Muscle of leg (tissue), 3 donors: ENCODE measurements at regions not wholly inside any gene's neighbourhood (a gene's known extent, or its start where the extent isn't known, plus 50 kb on each side); places are given as distances from the start of the nearest gene placed in this dataset.

Experiments
- DNase-seq: peaks from one replicate; pipeline ENCODE4 v3.0.0; 2013
- H3K27ac ChIP-seq: one replicate; pipeline ENCODE4 v1.5.1; 2013; ENCODE audit warnings: mild to moderate bottlenecking, low read length, control low read depth
- H3K27me3 ChIP-seq: one replicate; pipeline ENCODE4 v1.6.1; 2013; ENCODE audit warnings: low read length; ENCODE audit not compliant: control insufficient read depth, insufficient read depth
- H3K36me3 ChIP-seq: one replicate; pipeline ENCODE4 v1.6.1; 2013; ENCODE audit warnings: low read length; ENCODE audit not compliant: control insufficient read depth, insufficient read depth
- H3K4me1 ChIP-seq: one replicate; pipeline ENCODE4 v1.6.1; 2013; ENCODE audit warnings: low read length; ENCODE audit not compliant: control insufficient read depth, insufficient read depth
- H3K4me3 ChIP-seq: one replicate; pipeline ENCODE4 v1.5.1; 2013; ENCODE audit warnings: low read length, control low read depth
- H3K9me3 ChIP-seq: replicated peaks from 2 replicates; pipeline ENCODE4 v1.6.1; 2013; ENCODE audit warnings: low read depth, low read length; ENCODE audit not compliant: control insufficient read depth
- WGBS: methylation state at CpG from one replicate; pipeline ENCODE4 v1.1.5; 2013; ENCODE audit warnings: missing lambda C conversion rate; ENCODE audit not compliant: insufficient coverage; 5-methylcytosine and 5-hydroxymethylcytosine counted together

DNA sequence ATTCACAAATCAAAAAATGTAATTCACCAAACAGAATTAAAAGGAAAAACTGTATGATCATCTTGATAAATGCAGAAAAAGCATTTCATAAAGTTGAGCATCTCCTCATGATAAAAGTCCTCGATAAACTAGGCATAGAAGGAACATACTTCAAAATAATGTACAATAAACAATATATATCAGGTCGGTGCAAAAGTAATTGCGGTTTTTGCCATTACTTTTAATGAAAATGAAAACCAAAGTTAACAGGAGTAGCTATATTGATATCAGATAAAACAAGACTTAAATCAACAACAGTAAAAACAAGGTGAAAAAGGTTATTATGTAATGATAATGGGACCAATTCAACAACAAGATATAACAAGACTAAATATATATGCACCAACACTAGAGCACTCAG lies 372.1 kb downstream of the RAB28 start:
- Histone ChIP-seq H3K9me3 (peaks cover 2% of the 10 kb centered on the region), H3K4me3 (no peak overlapping the region)
- no CpG with 5 or more reads among the region's 3 CpGs for WGBS

DNA sequence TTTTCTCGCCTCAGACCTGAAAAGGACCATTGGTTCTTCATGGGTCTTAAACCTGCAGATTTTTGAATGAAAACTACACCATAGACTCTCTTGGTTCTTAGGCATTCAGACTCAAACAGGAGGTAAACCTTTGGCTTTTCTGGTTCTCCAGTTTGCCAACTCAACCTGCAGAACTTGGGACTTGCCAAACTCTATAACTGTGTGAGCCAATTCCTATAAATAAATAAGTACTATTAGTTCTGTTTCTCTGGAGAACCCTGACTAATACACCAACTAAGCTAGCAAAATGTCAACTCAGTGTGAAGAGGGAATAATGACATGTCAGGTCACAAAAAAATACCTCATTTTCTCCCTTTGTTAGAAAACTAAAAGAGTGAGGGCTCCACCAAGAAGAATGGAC lies 374.6 kb downstream of the RAB28 start:
- Histone ChIP-seq H3K9me3 (peaks cover 2% of the 10 kb centered on the region), H3K27me3 (no peaks in the 10 kb centered on the region), H3K27ac (no peak overlapping the region), H3K4me1 (no peaks in the 10 kb centered on the region), H3K4me3 (no peak overlapping the region), H3K36me3 (no peaks in the 10 kb centered on the region)
- no peak for DNase-seq
- no CpG with 5 or more reads among the region's 1 CpG for WGBS

More for the DNA sequence above, 372.1 kb downstream of the RAB28 start:
- Histone ChIP-seq H3K27me3 (no peaks in the 10 kb centered on the region), H3K36me3 (no peaks in the 10 kb centered on the region), H3K4me1 (no peaks in the 10 kb centered on the region), H3K27ac (no peak overlapping the region)
- no peak for DNase-seq

DNA sequence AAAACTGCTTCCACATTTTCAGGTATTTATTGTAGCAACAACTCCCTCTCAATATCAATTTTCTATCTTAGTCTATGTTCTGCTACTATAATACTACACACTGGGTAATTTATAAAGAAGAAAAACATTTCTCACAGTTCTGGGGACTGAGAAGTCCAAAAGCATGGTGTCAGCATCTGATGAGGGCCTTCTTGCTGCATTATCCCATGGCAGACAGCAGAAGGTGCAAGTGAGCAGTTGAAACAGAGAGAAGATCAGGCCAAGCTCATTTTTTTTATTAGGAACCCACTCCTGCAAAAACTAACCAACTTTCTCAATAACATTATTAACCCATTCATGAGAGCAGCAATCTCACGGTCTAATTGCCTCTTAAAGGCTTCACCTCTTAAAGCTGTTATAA lies 376.0 kb downstream of the RAB28 start:
- no CpG with 5 or more reads among the region's 1 CpG for WGBS
- Histone ChIP-seq H3K36me3 (no peaks in the 10 kb centered on the region), H3K9me3 (peaks cover 2% of the 10 kb centered on the region), H3K27ac (no peak overlapping the region), H3K27me3 (no peaks in the 10 kb centered on the region), H3K4me3 (no peak overlapping the region), H3K4me1 (no peaks in the 10 kb centered on the region)
- no peak for DNase-seq

DNA sequence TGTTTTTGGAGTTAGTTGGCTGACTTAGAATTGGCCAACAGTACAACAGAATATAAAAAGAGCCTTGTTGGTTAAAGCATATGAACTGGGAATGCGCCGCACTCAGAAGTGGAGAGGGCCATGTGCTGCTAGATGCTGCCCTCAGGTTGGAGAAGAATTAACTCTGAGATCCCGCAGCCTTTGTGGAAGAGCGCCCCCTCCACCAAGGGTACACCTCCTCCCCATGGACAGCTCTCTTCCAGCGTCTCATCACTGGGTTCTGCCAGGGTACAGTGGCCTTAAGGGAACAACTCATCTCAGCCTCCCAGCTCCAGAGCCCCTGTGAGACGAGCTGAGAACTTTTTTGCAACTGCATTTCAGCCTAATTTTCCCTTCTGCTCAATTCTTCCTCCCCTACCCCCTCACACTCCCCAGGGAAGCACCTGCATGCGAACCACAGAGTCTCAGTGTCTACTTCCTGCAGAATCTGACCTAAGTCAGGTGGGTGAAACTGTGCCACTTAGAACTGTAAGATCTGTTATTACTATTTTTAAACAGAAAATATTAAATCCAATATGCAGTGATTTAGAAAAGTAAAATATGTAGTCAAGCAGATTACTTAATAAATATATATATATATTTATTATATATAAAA lies 380.6 kb downstream of the RAB28 start:
- no peaks in the 10 kb centered on the region for H3K9me3 ChIP-seq
- H3K4me1 ChIP-seq, result no peaks in the 10 kb centered on the region
- 51% methylated on average over 4 of the region's 7 CpGs for WGBS
- no peaks in the 10 kb centered on the region for H3K27me3 ChIP-seq
- H3K27ac ChIP-seq, result no peak overlapping the region
- H3K36me3 ChIP-seq, result no peaks in the 10 kb centered on the region
- no peak overlapping the region for H3K4me3 ChIP-seq
- no peak for DNase-seq

DNA sequence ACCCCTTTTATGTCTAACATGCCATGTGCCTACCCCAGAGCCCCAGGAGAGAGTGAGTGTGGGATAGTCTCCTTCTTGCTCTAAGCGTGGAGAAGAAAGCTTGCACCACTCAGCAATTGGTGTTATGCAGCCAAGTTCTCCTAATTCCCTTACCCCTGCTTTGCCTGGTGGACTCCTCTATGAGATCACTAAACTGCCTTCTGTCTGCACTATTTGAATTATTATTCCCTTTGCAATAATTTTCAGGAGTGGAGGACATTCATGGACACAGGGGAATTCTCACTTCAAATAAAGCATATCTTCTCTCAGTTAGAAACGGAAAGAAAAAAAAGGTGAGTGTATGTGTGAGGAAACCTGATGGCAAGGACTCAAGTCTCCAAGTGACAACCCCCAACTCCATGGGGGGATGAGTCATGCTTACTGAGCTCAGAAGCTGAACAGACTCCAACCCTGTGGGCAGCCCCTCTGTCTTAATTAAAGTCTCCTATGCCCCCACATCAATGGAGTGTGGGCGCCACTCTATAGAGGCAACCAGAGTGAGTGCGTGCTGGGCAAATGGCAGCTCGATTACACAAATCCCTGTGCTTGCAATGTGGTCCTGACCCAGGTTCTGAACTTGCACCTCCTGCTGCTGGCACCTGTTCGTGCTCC lies 381.9 kb downstream of the RAB28 start:
- Histone ChIP-seq H3K9me3 (no peaks in the 10 kb centered on the region), H3K36me3 (no peaks in the 10 kb centered on the region), H3K27ac (no peak overlapping the region), H3K4me1 (no peaks in the 10 kb centered on the region), H3K27me3 (no peaks in the 10 kb centered on the region), H3K4me3 (no peak overlapping the region)
- WGBS, result 73% methylated on average over 3 of the region's 6 CpGs
- DNase-seq, result no peak

DNA sequence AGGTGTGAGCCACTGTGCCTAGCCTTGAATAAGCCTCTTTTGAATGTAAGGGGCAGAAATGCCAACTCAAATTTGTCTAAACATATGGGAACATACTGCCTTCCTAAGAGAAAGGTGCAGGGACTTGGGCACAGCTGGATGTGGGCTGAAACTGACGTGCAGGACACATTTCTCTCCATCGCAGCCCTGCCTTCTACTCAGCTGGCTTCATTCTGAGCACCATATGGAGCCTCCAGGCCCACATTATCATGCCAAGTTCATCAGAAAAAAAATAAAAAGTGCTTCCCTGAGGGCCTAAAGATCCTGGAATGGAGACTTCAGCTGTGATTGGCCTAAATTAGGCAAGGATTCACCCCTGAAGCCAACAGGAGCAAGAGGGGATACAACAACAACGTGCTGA lies 386.2 kb downstream of the RAB28 start:
- Histone ChIP-seq H3K36me3 (no peaks in the 10 kb centered on the region), H3K27ac (no peak overlapping the region), H3K27me3 (no peaks in the 10 kb centered on the region), H3K4me3 (no peak overlapping the region), H3K9me3 (no peaks in the 10 kb centered on the region), H3K4me1 (no peaks in the 10 kb centered on the region)
- no peak for DNase-seq
- WGBS, result 71% methylated on average over 3 of the region's 3 CpGs

DNA sequence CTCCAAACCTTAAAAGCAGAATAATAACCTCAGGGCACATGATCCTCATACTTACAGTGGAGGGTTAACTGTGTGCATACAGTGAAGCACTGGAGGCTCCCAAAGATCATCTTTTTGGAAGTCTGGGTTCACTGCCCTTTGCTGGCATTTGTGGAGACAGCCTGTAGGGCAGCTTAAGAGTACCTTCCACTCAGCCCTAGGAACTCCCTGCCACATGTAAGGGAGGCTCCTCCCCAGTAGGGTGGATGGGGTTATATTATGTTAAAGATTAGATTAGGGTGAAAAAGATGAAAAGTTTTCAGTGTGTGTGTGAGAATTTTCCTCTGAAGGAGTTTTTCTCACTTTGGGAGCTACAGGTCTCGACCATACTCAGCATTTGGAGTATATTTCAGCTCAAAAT lies 388.4 kb downstream of the RAB28 start:
- Histone ChIP-seq H3K27ac (no peak overlapping the region), H3K9me3 (no peaks in the 10 kb centered on the region), H3K4me1 (no peaks in the 10 kb centered on the region), H3K27me3 (no peaks in the 10 kb centered on the region), H3K36me3 (no peaks in the 10 kb centered on the region), H3K4me3 (no peak overlapping the region)
- no peak for DNase-seq
- no CpG with 5 or more reads among the region's 1 CpG for WGBS

DNA sequence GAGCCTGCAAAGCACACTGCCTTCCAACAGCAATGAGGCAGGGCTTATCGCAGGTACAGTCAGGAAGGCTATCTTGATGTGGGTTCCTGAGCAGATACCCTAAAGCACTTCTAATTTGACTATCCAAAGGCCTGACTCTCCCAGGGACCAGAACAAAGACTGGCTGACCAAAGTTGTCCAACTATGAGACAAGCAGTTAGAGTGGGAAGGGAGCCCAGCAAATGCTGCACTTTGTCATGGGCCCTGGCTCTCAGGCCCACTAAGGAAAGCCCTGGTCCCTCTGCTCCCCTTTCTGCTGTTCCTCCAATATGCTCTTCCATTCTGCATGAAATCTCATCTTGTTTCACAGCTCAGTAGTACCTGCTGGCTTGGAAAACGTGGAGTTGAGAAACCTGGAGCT lies 391.0 kb downstream of the RAB28 start:
- no peaks in the 10 kb centered on the region for H3K9me3 ChIP-seq
- no peaks in the 10 kb centered on the region for H3K4me1 ChIP-seq
- peak; percentile 14 for DNase-seq
- no peak overlapping the region for H3K4me3 ChIP-seq
- 67% methylated on average over 1 of the region's 2 CpGs for WGBS
- no peaks in the 10 kb centered on the region for H3K36me3 ChIP-seq
- peak overlapping the region; percentile 6 for H3K27ac ChIP-seq
- H3K27me3 ChIP-seq, result no peaks in the 10 kb centered on the region

DNA sequence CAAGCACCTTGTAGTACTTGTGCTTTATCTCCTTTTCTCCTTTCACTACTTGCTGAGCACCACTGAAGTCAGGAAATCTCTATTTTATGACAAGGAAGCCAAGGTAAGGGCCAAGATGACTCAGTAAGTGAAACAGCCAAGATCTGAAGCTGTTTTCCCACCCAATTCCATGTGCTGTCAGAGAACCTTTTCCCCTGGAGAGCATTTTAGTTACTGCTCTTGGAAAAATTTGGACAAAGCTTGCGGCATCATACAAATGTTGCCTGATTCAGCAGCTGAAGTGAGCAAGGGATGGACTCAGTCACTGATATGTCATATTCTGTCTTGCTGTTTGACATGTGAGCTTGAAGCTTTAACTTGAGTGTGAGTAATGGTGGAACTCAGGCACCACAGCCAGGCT lies 391.4 kb downstream of the RAB28 start:
- DNase-seq, result peak; percentile 92
- WGBS, result 67% methylated on average over 1 of the region's 1 CpG
- Histone ChIP-seq H3K9me3 (no peaks in the 10 kb centered on the region), H3K36me3 (no peaks in the 10 kb centered on the region), H3K4me1 (no peaks in the 10 kb centered on the region), H3K4me3 (no peak overlapping the region), H3K27me3 (no peaks in the 10 kb centered on the region), H3K27ac (no peak overlapping the region)

DNA sequence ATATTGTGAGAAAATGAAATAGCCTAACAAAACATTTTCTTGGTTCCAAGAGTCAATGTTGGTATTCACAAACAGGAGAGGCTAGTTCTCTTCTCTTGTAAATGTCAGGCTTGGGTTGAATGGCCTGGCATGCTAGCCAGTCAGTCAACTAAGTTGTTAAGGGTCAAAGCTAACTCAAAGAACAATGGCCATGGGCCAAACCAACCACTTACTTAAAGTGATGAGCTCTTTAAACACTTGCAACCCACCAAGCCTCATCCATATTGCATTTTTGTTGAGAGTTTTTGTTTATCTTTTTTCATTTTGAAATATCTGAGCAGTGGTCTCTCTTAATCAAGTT lies 394.5 kb downstream of the RAB28 start:
- Histone ChIP-seq H3K27ac (no peak overlapping the region), H3K4me3 (no peak overlapping the region), H3K4me1 (no peaks in the 10 kb centered on the region), H3K36me3 (no peaks in the 10 kb centered on the region), H3K9me3 (no peaks in the 10 kb centered on the region), H3K27me3 (no peaks in the 10 kb centered on the region)
- DNase-seq, result no peak
